ENCODE measurements at regions not wholly inside any gene's neighbourhood (a gene's known extent, or its start where the extent isn't known, plus 50 kb on each side); places are given as distances from the start of the nearest gene placed in this dataset.

- TF ChIP-seq CTCF (IDR thresholded peaks at IDR 0.05): no peak
- TF ChIP-seq POLR2A (IDR thresholded peaks at IDR 0.05): no peak
Observed at GRCh38 chr5:30341466-30341865, 852.0 kb upstream of the CDH6 start.

Data from body of pancreas (tissue), 4 donors.